Posterior vena cava (tissue), 2 donors: ENCODE measurements at regions not wholly inside any gene's neighbourhood (a gene's known extent, or its start where the extent isn't known, plus 50 kb on each side); places are given as distances from the start of the nearest gene placed in this dataset.

Source experiments
- DNase-seq: peaks from one replicate; pipeline ENCODE4 v3.0.0-alpha.2; 2020; ENCODE audit warnings: low spot score
- intact Hi-C, 2 donors: fragments of 100-400 bp; cut with DNase I; formaldehyde crosslinking; loops; one replicate each; pipeline versions ENCODE4 v1.14.1 to v1.14.2; 2022 to 2023
- donor health status: DM: yes; HTN: yes; CAD: no.
- donor health status: DM: yes; HTN: yes; CAD: no.

DNA sequence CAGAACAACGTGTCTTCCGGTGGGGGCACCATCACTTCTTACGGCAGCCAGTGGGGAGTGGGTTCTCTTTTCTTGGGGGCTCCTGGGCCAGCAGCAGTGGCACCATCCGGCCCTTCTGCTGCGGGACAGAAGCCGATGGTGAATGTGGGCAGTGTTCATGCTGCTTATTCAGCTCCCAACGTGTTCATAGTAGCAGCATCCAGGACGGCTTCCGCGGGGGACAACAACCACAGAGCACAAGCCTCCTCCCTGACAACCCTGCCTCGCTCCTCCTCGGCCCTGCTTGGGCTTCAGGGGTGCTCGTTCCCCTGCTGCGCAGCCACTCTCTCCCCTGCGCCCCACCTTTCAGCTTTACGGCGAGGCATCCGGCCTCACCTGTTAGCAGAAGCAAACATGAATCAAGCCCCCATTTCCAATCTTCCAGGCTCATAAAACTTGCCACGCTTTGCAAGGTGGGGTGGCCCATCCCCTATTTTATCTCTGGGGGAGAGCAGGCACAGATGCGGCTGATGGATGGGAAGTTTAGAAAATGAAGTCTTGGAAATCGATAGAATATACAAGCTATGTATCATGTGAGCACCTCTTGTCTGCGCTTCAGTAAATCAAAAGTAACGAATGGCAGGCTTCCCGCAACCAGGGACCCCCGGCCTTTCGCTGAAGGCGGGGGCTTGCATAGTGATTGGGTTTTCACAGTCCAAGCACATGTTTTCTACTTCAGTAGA lies 191.8 kb upstream of the NECTIN1 start:
- DNase-seq = peak; percentile 48
- intact Hi-C loops = loop anchor here in 1 of 2 donors (1.0 kb wide), 1 partner anchor 28 kb away; no protein-coding TSS in a partner anchor

DNA sequence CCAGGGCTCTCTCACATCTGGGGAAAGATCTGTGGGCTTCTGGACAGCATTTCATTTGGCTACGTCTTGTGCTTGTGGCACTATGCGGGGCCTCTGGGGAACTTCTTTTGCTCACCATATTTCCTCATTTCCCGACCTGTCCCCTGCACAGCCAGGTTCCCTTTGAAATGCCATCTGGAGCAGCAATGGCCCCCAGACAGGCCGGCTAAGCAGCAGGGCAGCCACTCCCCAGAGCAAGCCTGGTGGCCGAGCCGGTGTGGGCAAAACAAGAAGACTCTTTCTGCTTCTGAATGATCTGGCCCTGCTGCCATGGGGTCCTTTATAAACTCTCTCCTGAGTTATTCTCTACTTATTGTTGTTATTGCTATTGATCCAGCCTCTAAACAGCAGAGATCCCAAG lies 190.7 kb upstream of the NECTIN1 start:
- DNase-seq = peak; percentile 42
- intact Hi-C loops = loop anchor here in 1 of 2 donors (1.0 kb wide), 1 partner anchor 30 kb away; no protein-coding TSS in a partner anchor

- intact Hi-C loops = no loop called here
- DNase-seq = peak; percentile 24
Measured at GRCh38 chr11:119918347-119918746, 189.3 kb upstream of the NECTIN1 start.

GRCh38 chr11:119916568-119916967 lies 187.6 kb upstream of the NECTIN1 start:
- DNase-seq = no peak
- intact Hi-C loops = no loop called here

DNA sequence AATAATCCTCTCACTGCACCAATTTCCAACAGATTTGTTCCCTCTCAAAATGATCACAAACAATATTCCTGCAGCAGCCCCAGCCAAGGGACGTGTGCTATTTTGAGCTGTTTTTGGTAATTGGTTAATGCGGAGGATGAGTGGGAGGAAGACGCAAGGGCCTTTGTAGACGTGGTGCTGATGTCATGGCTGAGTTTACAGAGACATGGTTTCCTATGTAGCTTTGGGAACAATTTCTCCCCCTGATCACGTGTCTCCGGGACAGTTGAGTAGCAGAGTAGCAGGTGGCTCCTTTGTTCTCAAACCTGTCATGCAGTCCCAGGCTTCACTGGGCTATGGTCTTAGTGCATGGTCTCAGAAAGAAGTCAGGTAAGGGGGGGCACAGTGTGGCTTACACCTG lies 183.2 kb upstream of the NECTIN1 start:
- no peak for DNase-seq
- intact Hi-C loops = no loop called here

DNA sequence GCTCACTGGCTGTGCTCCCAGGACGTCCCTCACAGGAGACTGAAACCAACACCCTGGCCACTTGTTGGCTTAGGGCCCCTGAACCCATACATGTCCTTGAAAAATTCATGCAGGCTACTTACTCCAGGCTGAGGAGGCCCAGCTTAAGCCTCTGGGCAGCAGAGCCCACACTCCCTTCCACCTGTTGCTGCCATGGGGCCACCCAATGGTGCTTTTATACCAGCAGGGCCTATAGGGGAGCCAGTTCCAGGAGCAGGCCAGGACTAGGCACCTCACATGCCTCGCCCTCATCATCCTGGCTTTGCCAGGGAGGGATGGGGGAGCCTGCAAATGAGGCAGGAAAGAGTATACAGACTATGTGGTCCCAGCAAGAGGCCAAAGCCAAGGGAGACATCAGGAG lies 181.7 kb upstream of the NECTIN1 start:
- intact Hi-C loops = no loop called here
- peak; percentile 49 for DNase-seq

DNA sequence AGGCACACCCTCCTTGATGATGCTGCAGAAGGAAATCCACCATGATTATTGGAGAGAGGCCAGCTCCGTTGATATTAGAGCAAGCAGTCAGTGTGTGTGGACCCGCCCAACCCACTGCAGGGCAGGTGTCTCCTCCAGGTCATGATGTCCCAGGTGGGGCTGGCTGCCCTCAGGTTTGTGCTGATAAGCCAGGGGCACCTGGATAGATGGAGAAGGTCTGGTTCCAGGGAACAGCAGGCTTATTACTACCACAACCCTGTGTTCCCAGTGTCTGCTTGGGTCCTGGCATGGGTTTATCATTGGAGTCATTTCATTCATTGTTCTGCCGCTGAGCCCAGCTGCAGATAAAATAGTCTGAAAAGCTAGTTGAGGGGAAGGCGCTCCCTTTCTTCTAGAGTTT lies 181.1 kb upstream of the NECTIN1 start:
- peak; percentile 56 for DNase-seq
- intact Hi-C loops = no loop called here

GRCh38 chr11:119909495-119909894 lies 180.5 kb upstream of the NECTIN1 start:
- DNase-seq = peak; percentile 28
- intact Hi-C loops = no loop called here

- intact Hi-C loops = no loop called here
- no peak for DNase-seq
Measured at GRCh38 chr11:119909077-119909476, 180.1 kb upstream of the NECTIN1 start.

- DNase-seq = peak; percentile 6
Measured at GRCh38 chr11:119908573-119908904, 179.5 kb upstream of the NECTIN1 start.

GRCh38 chr11:119907878-119908572 lies 179.0 kb upstream of the NECTIN1 start:
- intact Hi-C loops = no loop called here
- peak; percentile 14 for DNase-seq

More at GRCh38 chr11:119908573-119908904, 179.5 kb upstream of the NECTIN1 start:
- intact Hi-C loops = no loop called here

GRCh38 chr11:119907122-119907851 lies 178.3 kb upstream of the NECTIN1 start:
- intact Hi-C loops = no loop called here
- peak; percentile 68 for DNase-seq

DNA sequence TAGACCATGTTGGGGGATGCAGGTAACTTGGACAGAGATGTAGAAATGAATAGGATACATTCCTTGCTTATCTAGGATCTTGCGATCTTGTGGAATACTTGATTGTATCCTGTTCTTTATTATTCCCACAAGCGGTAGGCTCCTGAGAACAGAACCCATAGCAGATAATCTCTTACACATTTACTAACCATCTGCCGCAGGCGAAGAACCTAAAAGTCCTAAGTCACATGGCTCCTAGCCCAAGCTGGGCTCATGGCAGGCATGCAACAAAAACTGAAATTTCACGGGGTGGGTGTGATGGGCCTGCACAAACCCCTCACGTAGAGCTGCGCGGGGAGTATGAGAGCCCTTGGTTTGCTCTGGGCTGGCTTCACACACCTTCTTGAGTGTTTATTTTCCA lies 177.4 kb upstream of the NECTIN1 start:
- no peak for DNase-seq
- intact Hi-C loops = no loop called here

DNA sequence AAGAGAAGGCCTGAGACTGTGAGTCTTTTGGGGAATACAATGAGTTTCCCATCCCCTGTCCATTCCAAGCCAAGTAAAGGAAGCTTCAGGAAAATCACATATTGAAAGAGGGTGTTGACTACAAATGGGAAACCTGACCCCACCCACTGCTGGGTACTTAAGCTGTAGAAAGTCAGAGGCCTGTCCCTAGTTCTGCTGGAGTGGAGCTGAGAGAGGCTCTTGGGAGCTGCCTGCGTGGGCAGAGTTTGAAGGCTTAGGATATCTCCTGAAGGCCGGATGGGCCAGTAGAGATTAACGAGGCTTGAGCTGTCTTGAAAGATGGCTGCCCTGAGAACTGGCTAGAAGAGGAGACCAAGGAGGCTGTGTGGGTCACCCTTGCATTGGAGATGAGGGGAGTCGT lies 176.2 kb upstream of the NECTIN1 start:
- no peak for DNase-seq
- intact Hi-C loops = no loop called here

- intact Hi-C loops = no loop called here
Measured at GRCh38 chr11:119904531-119905035, 175.6 kb upstream of the NECTIN1 start.

GRCh38 chr11:119903821-119904220 lies 174.8 kb upstream of the NECTIN1 start:
- intact Hi-C loops = no loop called here
- peak; percentile 58 for DNase-seq

More at GRCh38 chr11:119904531-119905035, 175.6 kb upstream of the NECTIN1 start:
- no peak for DNase-seq

- intact Hi-C loops = no loop called here
- DNase-seq = peak; percentile 42
Measured at GRCh38 chr11:119903389-119903788, 174.4 kb upstream of the NECTIN1 start.

GRCh38 chr11:119902656-119903231 lies 173.7 kb upstream of the NECTIN1 start:
- DNase-seq = no peak
- intact Hi-C loops = no loop called here

DNA sequence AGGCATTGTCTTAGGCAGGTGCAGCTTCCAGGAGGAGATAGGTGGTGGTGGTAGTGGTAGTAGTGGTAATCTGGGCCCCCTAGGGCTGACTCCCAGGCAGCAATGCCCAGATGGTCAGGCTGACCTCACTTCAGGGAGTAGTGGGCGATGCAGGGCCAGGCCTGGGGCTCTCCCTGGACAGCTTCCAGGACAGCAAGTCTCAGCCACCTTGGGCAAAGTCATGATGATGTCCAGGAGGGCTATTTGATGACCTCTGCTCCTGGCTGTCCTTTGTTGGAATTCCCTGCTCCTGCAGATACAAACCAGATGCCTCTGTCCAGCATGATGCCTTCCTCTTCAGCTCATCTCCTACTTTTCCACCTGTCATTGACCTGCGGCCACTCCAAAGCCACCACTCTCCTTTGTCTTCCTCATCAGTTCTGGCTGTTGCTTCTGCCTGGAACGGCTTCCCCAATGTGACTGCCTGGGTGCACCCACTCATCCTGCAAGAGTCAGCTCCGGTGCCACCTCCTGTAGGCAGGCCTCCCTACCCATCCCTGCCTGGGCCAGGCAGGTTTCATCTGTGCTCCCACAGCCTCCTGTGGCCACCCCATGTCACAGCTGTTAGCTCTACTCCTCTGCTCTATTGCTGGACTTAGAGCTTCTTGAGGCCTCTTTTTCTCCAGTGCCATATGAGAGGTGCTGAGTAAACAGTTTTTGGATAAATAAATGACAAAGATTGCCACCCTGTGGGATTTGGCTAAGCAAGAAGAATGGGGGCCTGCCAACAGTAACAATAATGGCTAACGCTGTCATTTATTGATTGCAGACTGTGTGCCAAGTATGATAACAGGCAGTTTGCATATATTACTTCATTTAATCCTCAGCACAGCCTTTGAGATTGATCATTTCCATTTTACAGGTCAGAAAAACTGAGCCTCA lies 172.9 kb upstream of the NECTIN1 start:
- intact Hi-C loops = no loop called here
- DNase-seq = peak; percentile 47
